ENCODE measurements at regions not wholly inside any gene's neighbourhood (a gene's known extent, or its start where the extent isn't known, plus 50 kb on each side); places are given as distances from the start of the nearest gene placed in this dataset.

DNA sequence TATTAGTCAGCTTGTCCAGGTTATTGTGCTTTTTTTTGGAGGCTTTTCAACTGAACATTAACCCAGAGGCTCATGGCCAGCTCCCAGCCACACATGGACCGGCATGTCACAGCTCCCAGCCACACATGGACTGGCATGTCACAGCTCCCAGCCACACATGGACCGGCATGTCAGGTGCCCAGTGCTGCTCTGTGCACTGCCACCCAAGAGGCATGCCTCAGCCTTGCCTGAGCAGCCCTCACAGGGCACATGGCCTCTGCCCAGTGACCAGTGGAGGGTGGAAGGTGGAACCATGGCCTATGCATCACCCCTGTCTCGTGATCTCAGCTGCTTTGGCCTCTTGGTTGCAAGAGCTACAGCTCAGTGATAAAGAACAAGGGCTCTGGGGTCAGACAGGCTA is 119.8 kb downstream of the OAT start:
- DNase-seq (ENCODE audit: low read depth) = no peak
- TF ChIP-seq, protein P1, sequence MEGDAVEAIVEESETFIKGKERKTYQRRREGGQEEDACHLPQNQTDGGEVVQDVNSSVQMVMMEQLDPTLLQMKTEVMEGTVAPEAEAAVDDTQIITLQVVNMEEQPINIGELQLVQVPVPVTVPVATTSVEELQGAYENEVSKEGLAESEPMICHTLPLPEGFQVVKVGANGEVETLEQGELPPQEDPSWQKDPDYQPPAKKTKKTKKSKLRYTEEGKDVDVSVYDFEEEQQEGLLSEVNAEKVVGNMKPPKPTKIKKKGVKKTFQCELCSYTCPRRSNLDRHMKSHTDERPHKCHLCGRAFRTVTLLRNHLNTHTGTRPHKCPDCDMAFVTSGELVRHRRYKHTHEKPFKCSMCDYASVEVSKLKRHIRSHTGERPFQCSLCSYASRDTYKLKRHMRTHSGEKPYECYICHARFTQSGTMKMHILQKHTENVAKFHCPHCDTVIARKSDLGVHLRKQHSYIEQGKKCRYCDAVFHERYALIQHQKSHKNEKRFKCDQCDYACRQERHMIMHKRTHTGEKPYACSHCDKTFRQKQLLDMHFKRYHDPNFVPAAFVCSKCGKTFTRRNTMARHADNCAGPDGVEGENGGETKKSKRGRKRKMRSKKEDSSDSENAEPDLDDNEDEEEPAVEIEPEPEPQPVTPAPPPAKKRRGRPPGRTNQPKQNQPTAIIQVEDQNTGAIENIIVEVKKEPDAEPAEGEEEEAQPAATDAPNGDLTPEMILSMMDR (IDR thresholded peaks at IDR 0.05; ENCODE audit: insufficient read depth, low read depth, low read length, missing control alignments) = no peak

DNA sequence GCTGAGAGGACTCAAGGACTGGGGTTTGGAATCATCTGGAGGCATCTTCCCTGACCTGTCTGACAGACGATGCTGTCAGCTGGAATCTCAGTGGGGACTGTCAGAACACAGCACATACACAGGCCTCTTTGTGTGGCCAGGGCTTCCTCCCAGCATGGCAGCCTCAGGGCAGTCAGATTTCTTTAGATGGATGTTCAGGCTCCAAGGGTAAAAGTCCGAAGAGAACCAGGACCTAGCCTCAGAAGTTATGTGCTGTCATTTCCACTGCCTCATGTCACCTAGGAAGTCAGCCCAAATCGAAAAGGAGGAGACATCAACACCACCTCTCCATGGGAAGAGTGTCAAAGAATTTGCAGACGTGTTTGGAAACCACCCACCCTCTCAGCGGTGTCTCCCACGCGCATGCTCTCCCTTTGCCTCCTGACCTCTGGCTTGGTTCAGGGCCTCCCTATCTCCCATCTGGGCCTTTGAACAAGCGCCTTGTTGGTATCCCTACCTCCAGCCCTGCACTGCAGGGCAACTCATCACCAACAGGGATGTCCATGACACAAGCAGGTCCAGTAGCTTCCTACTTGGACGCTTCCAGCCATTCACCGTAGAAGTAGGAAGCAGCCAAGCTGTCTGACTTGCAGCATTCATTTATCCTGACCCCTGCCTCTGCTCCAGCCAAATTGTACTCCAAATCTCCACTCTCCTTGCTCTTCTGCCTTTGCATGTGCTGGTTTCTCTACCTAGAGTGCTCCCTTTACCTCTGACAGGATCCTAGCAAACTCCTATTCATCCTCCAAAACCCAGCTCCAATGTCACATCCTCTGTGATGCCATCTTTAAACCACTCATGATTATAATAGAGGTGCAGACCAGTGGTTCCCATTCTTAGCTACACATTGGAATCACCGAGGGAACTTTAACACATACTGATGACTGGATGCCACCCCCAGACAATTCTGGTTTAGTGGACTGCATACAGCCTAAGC is 121.6 kb downstream of the OAT start:
- H3K4me3 ChIP-seq (ENCODE audit: low read depth, low read length) = no peak overlapping the region
- TF ChIP-seq, protein P1 (IDR thresholded peaks at IDR 0.05; ENCODE audit: insufficient read depth, low read depth, low read length, missing control alignments) = no peak
- no peak for DNase-seq (ENCODE audit: low read depth)

More for the DNA sequence above, 119.8 kb downstream of the OAT start:
- H3K4me3 ChIP-seq (ENCODE audit: low read depth, low read length) = no peak overlapping the region

DNA sequence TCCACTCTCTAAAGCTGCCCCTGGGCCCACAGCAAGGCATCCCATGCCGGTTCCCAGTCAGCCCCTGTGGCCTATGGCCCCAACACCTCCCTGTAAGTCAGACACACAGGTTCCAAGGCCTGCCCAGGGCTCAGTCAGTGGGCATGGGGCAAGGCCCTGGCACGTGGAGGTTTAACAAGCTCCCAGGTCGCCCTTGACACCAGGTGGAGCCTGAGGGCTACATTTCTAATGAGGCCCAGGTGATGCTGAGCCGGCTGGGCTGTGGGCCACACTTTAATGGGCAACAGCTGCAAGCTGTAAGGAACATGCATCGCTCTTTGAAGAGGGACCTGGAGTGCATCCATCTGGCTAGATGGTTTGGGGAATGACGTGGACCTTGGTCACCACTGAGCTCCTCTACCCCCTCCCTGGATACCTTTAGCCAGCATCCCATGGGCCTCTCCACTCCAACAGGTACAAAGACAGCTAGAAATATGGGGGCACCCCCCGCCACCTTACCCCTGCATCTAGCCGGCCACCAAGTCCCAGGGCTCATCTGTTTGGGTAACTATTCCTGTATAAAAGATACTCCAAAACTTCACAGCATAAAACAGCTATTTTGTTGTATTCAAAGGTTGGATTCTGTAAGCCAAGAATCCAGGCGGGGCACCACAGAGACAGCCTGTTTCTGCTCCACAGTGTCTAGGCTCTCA is 122.5 kb downstream of the OAT start:
- TF ChIP-seq, protein P1 (IDR thresholded peaks at IDR 0.05; ENCODE audit: insufficient read depth, low read depth, low read length, missing control alignments) = no peak
- no peak overlapping the region for H3K4me3 ChIP-seq (ENCODE audit: low read depth, low read length)
- DNase-seq (ENCODE audit: low read depth) = peak; percentile 13

DNA sequence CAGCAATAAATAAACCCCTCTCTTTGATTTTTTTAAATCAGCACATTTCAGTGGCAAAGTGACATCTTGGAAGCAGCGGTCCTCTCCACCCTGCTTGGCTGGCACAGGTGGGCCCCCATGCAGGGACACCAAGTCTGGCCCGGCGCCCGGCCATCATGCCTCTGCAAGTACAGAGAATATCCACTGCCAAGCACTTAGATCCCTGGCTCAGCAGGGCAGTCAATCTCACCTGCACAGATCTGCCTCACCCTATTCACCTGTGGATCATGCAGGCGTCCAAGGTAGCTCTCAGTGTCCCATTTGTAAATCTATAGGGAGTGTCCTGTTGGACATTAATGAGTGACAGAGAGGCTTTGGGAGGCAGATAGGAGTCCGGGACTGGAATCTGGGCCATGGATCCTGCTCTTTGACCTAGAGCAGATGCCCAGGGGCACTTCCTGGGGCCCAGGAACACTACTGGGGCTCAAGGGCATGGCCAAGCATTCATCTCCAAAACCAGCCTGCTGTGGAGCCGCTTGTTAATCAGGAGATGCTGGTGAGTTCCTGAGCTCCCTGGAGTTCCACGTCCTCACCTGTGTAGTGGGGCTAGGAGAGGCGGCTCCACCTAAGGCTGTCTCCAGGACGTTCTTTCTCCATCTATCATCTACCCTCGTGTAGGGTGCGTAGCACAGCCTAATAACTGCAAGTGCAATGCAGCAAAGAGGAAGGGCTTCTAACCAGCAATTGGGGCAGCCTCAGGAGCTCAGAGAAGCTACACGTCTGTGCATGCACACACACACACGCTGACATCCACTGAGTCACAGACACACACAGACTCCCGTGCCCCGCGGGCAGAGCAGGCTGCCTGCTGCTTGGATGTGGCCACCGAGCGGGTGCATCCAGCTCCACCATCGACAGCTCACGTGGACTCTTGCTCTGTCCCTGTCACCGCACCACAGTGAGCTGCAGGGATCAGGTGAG is 123.6 kb downstream of the OAT start:
- TF ChIP-seq, protein P1 (IDR thresholded peaks at IDR 0.05; ENCODE audit: insufficient read depth, low read depth, low read length, missing control alignments) = no peak
- DNase-seq (ENCODE audit: low read depth) = no peak
- no peak overlapping the region for H3K4me3 ChIP-seq (ENCODE audit: low read depth, low read length)

DNA sequence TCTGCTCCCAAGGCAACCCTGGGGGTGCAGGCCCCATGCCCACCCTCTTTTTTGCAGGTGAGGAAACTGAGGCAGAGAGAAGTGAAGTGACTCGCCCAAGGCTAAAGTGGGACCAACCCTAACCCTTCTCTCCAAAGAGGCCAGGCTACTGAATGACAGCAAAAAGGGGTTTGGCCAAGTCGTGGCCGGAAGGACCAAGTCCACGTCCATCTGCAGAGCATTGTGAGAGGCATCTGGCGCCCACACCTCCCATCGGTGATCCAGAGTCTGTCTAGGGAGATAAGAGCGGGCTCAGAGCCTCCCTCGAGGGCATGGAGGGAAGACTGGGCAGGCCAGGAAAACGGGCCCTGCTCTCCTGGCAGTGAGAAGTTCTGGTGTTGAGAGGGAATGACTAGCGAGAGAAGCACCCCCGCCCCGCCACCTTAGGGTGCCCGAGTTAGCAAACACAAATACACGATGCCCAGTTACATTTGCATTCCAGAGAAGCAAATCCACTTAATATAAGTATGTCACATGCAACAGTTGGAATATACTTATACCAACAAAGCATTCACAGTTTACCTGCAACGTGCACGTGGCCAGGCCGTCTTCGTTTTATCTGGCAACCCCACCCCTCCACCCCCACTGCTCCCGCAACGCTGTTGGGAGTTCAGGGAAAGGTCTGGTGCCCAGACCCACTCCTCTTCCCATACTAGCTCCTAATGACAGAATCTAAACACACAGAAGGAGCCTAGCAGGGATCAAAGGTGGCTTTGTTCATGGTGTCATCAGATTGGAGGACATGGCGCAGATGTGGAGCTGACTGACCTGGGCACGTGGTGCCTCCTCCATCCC is 124.9 kb downstream of the OAT start:
- TF ChIP-seq, protein P1 (IDR thresholded peaks at IDR 0.05; ENCODE audit: insufficient read depth, low read depth, low read length, missing control alignments) = no peak
- DNase-seq (ENCODE audit: low read depth) = no peak
- no peak overlapping the region for H3K4me3 ChIP-seq (ENCODE audit: low read depth, low read length)

Data from GM12865 (cell line).